HAP-1 (cell line): ENCODE measurements at regions not wholly inside any gene's neighbourhood (a gene's known extent, or its start where the extent isn't known, plus 50 kb on each side); places are given as distances from the start of the nearest gene placed in this dataset.
"Not testable (repeated sequence)": the region's sequence is repeated elsewhere in the genome, so short reads cannot be mapped to it uniquely, and the experiment has no call there.

Experiments used
- DNase-seq, 2 experiments: peaks; one replicate each; pipeline ENCODE4 v3.0.0-alpha.2; 2016 to 2020; ENCODE audit warnings: low spot score in 2 of 2
- H3K27me3 ChIP-seq: fragments of 250-450 bp; sonication (Bioruptor Pico); 2 replicates; pipeline ENCODE4 v1.5.1; 2020; ENCODE audit warnings: low read depth, mild to moderate bottlenecking, moderate library complexity
- H3K36me3 ChIP-seq: fragments of 250-450 bp; sonication (Bioruptor Pico); replicated peaks from 2 replicates; pipeline ENCODE4 v1.5.1; 2020; ENCODE audit warnings: mild to moderate bottlenecking
- H3K4me1 ChIP-seq: fragments of 250-450 bp; sonication (Bioruptor Pico); 2 replicates; pipeline ENCODE4 v1.5.1; 2020; ENCODE audit warnings: mild to moderate bottlenecking
- H3K4me3 ChIP-seq: fragments of 250-450 bp; sonication (Bioruptor Pico); 2 replicates; pipeline ENCODE4 v1.5.1; 2020; ENCODE audit warnings: mild to moderate bottlenecking, moderate library complexity
- H3K9me3 ChIP-seq: fragments of 250-450 bp; sonication (Bioruptor Pico); 2 replicates; pipeline ENCODE4 v1.5.1; 2020; ENCODE audit warnings: mild to moderate bottlenecking, moderate library complexity
- in situ Hi-C: fragments of 300-500 bp; cut with MboI; formaldehyde crosslinking; loops from 3 replicates; pipeline ENCODE4 v1.14.3; 2020; ENCODE audit warnings: low sequenced_read_pairs, inconsistent platforms, mixed read lengths

DNA sequence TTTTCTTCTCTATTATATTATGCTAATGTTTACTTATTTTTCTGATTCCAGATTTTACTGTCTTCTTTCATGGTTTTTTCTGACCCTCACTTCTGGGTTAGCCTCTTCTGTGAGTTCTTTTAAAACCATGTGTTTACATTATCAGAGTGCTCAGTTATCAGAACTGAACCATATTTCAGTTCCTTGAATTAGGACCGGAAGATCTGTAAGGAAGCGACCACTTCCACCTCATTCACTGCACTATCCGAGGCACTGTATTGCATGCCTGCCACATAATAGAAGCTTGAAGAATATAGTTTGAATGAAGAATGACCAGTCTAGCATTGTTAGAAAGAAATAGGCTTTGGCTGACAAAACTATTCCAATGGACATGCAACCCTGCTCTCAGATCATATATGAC lies 281.0 kb upstream of the DEPDC1 start:
- H3K4me3 ChIP-seq, result no peak overlapping the region
- no peaks in the 10 kb centered on the region for H3K27me3 ChIP-seq
- in situ Hi-C loops, result no loop called here
- H3K36me3 ChIP-seq, result no peaks in the 10 kb centered on the region
- DNase-seq, result no peak
- H3K4me1 ChIP-seq, result no peaks in the 10 kb centered on the region; the same call in 1 of the 2 replicates
- H3K9me3 ChIP-seq, result no peaks in the 10 kb centered on the region

DNA sequence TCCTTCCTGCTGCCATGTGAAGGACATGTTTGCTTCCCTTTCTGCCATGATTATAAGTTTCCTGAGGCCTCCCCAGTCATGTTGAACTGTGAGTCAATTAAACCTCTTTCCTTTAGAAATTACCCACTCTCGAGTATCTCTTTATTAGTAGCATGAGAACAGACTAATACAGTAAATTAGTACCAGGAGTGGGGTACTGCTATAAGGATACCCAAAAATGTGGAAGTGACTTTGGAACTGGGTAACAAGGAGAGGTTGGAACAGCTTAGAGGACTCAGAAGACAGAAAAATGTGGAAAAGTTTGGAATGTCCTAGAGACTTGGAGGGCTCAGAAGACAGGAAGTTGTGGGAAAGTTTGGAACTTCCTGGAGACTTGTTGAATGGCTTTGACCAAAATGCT lies 283.0 kb upstream of the DEPDC1 start:
- H3K4me3 ChIP-seq, H3K9me3 ChIP-seq, in situ Hi-C loops, H3K27me3 ChIP-seq, H3K36me3 ChIP-seq, DNase-seq, H3K4me1 ChIP-seq: not testable (repeated sequence)

DNA sequence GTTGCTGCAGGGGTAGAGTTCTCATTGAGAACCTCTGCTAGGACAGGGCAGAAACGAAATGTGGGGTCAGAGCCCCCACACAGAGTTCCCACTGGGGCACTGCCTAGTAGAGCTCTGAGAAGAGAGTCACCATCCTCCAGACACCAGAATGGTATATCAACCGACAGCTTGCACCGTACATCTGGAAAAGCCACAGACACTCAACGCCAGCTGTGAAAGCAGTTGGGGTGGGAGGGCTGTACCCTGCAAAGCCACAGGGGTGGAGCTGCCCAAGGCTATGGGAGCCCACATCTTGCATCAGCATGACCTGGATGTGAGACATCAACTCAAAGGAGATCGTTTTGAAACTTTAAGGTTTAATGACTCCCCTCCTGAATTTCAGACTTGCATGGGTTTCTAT lies 284.0 kb upstream of the DEPDC1 start:
- Histone ChIP-seq H3K4me3 (no peak overlapping the region), H3K9me3 (no peaks in the 10 kb centered on the region), H3K36me3 (no peaks in the 10 kb centered on the region), H3K27me3 (no peaks in the 10 kb centered on the region), H3K4me1 (no peaks in the 10 kb centered on the region; the same call in 1 of the 2 replicates)
- DNase-seq, result no peak
- in situ Hi-C loops, result no loop called here

DNA sequence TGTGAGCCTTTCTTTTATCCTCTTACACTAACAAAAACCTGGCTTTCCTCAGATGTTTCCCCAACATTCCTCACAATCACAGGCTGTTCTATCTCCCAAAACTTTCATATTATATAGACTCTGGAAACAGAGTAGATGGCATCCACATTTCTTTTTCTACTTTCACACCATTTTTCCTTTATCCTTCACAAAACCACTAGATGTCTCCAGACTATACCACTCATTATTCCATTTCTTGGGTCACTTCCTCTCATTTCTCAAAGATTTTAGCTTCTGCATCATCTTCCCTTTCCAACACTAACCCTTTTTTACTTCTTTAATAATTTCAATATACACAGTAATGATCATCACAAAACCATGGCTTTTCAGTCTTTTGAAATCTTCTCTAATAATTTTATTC lies 286.0 kb upstream of the DEPDC1 start:
- Histone ChIP-seq H3K4me1 (no peaks in the 10 kb centered on the region), H3K4me3 (no peak overlapping the region), H3K36me3 (no peaks in the 10 kb centered on the region), H3K9me3 (no peaks in the 10 kb centered on the region), H3K27me3 (no peaks in the 10 kb centered on the region)
- in situ Hi-C loops, result no loop called here
- DNase-seq, result no peak

DNA sequence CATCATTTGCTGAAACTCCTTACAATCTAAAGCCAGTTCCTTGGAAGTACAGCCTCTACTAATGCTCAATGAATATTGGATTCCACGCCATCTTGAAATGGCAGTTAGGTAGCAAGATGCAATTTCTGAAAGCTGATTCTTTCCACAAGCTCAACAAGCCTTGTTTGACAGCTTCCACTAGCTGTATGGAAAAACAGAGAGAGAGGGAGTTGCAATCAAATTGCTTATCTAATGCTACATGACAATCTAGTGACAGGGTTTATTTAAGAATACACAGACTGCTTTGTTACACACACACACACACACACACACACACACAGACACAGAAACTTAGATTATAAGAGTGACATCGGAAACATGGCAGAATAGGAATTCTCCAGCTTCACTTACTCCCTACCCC lies 288.4 kb upstream of the DEPDC1 start:
- in situ Hi-C loops, result no loop called here
- Histone ChIP-seq H3K4me1 (no peaks in the 10 kb centered on the region), H3K9me3 (no peaks in the 10 kb centered on the region), H3K27me3 (no peaks in the 10 kb centered on the region), H3K4me3 (no peak overlapping the region), H3K36me3 (no peaks in the 10 kb centered on the region)
- no peak for DNase-seq

DNA sequence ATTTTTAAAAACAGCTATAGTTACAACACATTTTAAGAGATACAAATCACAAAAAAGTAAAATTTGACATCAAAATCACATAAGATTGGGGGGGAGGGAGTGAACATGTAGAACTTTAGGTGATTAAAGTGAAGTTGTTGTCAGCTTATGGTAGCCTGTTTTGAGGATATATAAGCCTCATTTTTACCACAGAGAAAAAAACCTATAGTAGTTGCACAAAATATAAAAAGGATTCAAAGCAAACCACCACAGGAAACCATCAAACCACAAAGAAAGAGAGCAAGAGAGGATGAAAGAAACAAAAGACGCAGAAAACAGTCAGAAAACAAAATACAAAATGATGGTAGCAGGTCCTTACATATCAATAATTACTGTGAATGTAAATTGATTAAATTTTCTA lies 291.9 kb upstream of the DEPDC1 start:
- H3K9me3 ChIP-seq, result no peaks in the 10 kb centered on the region

DNA sequence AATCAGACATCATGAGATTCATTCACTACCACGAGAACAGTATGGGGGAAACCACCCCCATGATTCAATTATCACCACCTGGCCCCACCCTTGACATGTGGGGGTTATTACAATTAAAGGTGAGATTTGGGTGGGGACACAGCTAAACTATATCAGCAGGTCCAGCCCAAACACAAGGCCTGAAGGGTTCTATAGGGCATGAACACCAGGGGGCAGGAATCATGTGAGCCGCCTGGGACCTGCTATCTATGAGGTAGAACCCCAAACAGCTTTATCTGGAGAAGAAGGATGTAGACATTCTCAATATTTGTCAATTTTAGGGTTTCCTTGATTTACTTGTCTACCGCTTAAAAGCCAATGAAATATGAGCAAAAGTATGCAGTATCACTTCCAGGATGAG lies 294.9 kb upstream of the DEPDC1 start:
- H3K27me3 ChIP-seq, result no peaks in the 10 kb centered on the region
- no peaks in the 10 kb centered on the region for H3K36me3 ChIP-seq
- H3K9me3 ChIP-seq, result no peaks in the 10 kb centered on the region
- in situ Hi-C loops, result no loop called here
- H3K4me1 ChIP-seq, result no peaks in the 10 kb centered on the region
- H3K4me3 ChIP-seq, result no peak overlapping the region
- no peak for DNase-seq

More for the DNA sequence above, 291.9 kb upstream of the DEPDC1 start:
- in situ Hi-C loops, result no loop called here
- Histone ChIP-seq H3K4me3 (no peak overlapping the region), H3K36me3 (no peaks in the 10 kb centered on the region), H3K4me1 (no peaks in the 10 kb centered on the region), H3K27me3 (no peaks in the 10 kb centered on the region)
- no peak for DNase-seq

DNA sequence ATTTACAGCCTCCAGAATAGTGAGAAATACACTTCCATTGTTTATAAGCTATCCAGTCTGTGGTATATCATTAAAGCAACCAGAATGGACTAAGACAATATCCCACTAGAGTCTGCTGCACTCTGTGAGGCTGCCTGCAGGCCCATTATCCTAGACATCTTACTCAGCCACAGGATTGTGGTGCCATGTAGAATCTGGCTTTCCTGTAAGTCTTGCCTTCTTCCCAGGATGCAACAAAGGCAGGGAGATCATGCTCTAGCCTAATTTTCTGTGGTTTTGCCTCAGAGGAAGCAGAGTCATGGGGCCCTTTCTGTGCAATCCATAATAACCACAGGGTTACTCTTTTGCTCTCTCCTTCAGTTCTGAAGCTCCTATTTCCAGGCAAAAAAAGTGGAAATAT lies 299.1 kb upstream of the DEPDC1 start:
- Histone ChIP-seq H3K27me3 (no peaks in the 10 kb centered on the region), H3K36me3 (no peaks in the 10 kb centered on the region), H3K9me3 (no peaks in the 10 kb centered on the region), H3K4me3 (no peak overlapping the region), H3K4me1 (peaks cover 17% of the 10 kb centered on the region)
- in situ Hi-C loops, result no loop called here
- DNase-seq, result no peak

DNA sequence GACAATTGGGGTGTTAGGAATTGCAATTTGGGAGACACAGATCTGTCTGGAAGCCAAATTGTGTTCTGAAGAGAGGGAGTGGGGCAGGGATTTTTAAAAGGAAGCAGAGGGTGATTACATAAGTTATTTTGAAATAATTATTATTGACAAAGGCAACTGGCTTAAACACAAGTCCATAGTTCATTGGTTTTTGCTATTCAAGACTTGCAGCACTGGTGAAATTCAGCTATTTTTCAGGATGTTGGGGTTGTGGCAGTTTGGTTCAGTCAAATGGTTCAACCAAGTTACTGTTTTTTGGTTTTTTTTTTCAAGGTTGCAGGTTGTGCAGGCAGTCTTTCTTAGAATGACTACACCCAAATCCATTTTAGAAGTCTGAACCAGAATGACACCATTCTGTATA lies 300.0 kb upstream of the DEPDC1 start:
- Histone ChIP-seq H3K27me3 (no peaks in the 10 kb centered on the region), H3K4me3 (no peak overlapping the region), H3K36me3 (no peaks in the 10 kb centered on the region), H3K9me3 (no peaks in the 10 kb centered on the region), H3K4me1 (peaks cover 17% of the 10 kb centered on the region)
- DNase-seq, result no peak
- in situ Hi-C loops, result no loop called here

DNA sequence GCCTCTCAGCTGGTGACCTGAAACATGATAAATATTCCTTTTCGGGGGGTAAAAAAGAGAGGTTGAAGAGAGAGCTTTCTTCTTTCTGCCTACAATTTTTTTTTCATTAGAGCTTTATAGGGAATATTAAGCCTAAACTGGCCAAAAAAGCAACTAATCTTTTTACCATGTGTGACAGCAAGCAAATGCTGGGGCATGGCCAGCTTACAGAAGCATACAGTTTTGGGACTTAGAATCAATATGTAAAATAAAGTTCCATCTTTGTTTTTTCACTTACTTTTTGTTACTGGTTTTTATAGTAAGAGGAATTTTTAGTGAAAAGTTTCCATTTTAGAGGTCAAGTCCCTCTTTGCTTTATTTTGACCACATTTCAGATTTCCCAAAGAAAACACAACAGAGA lies 301.2 kb upstream of the DEPDC1 start:
- no peaks in the 10 kb centered on the region for H3K36me3 ChIP-seq
- peaks cover 17% of the 10 kb centered on the region for H3K4me1 ChIP-seq
- in situ Hi-C loops, result no loop called here
- no peaks in the 10 kb centered on the region for H3K27me3 ChIP-seq
- H3K4me3 ChIP-seq, result no peak overlapping the region
- DNase-seq, result no peak
- H3K9me3 ChIP-seq, result no peaks in the 10 kb centered on the region

DNA sequence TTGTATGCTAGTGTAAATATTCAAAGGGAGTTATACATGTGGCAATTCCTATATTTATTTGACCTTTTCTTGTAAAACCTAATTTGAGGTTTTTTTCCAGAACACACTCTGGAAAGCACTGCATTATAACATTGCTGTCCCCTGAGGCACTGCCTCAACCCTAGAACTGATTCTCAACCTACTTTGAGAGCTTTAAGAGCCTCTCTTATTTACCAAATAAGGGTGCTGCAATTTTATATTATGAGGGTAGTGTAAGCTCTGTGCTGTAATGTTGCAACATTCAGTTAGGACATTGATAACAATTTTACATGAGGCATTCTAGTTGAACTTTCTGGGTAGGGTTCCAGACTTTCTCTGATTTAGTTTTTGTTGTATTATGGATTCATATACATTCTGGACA lies 302.2 kb upstream of the DEPDC1 start:
- Histone ChIP-seq H3K4me3 (no peak overlapping the region), H3K9me3 (no peaks in the 10 kb centered on the region), H3K4me1 (peaks cover 17% of the 10 kb centered on the region), H3K36me3 (no peaks in the 10 kb centered on the region), H3K27me3 (no peaks in the 10 kb centered on the region)
- no peak for DNase-seq
- in situ Hi-C loops, result no loop called here

DNA sequence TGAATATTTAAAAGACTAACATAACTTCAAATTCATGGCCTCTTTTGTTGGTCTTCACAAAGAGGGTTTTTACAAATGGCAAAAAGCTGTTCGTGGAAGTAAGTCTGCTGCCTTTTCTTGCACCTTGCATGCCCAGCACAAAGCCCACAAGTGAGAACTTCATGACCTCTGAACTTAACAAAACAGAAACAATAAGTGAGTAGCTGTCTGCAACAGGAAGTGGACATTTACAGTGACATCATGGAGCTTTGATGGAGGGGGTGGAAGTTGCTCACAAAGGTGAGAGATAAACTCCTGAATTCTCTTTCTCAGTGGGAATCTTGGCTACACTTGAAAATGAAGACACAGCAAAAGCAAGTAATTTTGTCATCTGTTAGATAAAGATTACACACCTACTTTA lies 303.3 kb upstream of the DEPDC1 start:
- no peak overlapping the region for H3K4me3 ChIP-seq
- H3K4me1 ChIP-seq, result peaks cover 17% of the 10 kb centered on the region
- in situ Hi-C loops, result no loop called here
- H3K36me3 ChIP-seq, result no peaks in the 10 kb centered on the region
- no peak for DNase-seq
- no peaks in the 10 kb centered on the region for H3K9me3 ChIP-seq
- H3K27me3 ChIP-seq, result no peaks in the 10 kb centered on the region

DNA sequence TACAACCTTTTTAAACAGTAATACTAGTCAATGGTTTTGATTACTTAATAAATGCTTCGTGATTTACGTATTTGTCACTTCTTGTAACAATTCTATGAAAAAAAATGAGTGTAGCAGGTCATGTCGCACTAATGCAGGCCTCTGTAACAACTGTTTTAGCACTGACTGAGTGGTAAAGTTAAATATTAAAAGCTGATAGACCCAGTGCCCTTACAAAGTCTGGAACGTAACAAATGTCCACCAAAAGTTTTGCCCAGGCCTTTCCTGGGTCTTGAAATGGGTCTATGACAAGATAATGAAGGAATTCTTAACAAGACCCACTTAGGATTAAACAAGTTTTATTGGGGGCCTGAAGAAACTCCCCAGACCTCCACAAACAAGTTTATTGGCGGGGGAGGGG lies 304.6 kb upstream of the DEPDC1 start:
- no peak for DNase-seq
- Histone ChIP-seq H3K4me1 (peaks cover 17% of the 10 kb centered on the region), H3K4me3 (no peak overlapping the region), H3K9me3 (no peaks in the 10 kb centered on the region), H3K27me3 (no peaks in the 10 kb centered on the region), H3K36me3 (no peaks in the 10 kb centered on the region)
- in situ Hi-C loops, result no loop called here

DNA sequence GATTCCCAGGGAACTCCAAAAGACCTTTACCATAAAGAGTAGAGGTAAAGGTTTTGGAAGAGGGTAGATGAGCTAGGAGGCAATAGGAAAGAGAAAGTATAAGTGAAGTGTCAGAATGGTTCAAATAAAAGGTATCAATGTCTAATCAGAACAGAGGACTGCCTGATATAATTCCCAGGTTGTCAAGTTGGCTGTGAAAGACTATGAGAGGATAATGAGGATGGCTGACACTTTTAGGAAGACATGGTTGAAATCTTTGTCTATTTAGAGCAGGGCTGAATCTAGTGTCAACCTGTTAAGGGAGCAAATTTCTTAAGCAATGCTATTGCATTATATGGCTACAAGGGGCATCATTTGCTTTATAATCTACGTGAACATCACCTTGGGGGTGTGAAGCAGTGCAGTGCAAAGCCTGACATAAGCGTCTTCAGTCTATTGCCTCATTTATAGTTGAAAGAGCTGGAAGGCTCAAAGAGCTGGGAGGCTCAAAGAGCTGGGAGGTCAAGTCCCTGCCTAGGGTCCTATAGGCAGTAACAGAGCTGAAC lies 308.3 kb upstream of the DEPDC1 start:
- in situ Hi-C loops, result no loop called here
- Histone ChIP-seq H3K27me3 (peaks cover 2% of the 10 kb centered on the region; the same call in 1 of the 2 replicates), H3K4me3 (no peak overlapping the region), H3K4me1 (peaks cover 2% of the 10 kb centered on the region), H3K9me3 (no peaks in the 10 kb centered on the region), H3K36me3 (no peaks in the 10 kb centered on the region)
- no peak for DNase-seq

DNA sequence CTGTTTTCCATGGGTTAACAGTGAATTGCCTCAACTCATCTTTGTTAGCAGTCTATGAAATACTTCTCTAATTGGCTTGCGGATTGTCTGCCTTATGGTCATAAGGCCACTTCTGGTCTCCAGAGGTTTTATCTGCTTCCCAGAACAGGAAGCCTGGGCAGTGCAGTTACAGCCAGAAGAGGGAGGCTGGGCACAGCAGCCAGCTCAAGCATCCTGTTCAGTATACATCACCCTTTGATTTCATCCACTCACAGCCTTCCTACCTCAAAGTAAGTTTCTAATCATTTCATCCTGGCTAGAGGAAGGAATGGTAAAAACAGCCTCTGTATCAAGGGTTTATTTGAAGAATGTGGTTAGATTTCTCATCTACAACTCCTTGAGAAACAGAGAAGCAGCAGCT lies 311.5 kb upstream of the DEPDC1 start:
- Histone ChIP-seq H3K9me3 (no peaks in the 10 kb centered on the region), H3K4me3 (no peak overlapping the region), H3K4me1 (no peaks in the 10 kb centered on the region), H3K36me3 (no peaks in the 10 kb centered on the region), H3K27me3 (peaks cover 2% of the 10 kb centered on the region; the same call in 1 of the 2 replicates)
- in situ Hi-C loops, result no loop called here
- no peak for DNase-seq
